GM19452 (cell line): ENCODE measurements at regions not wholly inside any gene's neighbourhood (a gene's known extent, or its start where the extent isn't known, plus 50 kb on each side); places are given as distances from the start of the nearest gene placed in this dataset.
"Not testable (repeated sequence)": the region's sequence is repeated elsewhere in the genome, so short reads cannot be mapped to it uniquely, and the experiment has no call there.

Experiments
- ATAC-seq: cut with Tn5 transposase; IDR thresholded peaks from one replicate; pipeline ENCODE4 v1.9.1; 2021; ENCODE audit not compliant: unreplicated experiment

DNA sequence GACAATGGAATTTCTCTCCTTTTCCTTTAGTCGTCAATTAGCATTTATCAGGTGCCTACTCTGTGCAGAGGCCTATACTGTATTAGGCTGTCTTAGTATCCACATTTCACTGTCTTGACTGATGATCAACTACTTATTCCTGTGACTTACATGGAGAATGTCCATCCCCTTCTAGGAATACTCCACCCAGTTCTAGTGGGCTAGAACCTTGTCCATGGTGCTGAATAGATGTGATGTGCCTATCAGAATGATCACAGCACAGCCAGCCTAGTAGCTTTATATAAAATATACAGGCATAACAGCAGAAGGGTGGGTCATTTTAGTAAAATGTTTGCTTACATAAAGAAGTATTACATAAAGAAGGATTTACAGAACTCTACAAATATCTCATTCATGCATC, 621.4 kb downstream of the PDCD6IP start:
- no peak for ATAC-seq

DNA sequence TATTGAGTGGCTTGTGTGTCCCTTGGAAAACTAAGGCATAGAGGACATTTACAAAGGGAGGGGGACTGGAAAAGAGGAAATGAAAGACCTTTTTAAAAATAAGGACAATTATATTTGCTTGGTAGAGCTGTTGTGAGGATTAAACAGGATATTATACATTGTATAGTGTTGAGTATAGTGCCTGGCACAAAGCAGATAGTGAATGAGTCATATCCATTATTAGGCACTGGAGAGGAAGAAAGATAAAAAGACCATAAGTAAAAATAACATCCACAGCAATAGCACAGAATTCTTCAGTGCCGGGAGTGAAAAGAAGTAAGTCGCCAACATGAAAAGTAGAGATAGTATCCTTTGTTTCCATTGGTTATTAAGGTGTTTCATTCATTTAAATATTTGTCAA, 623.3 kb downstream of the PDCD6IP start:
- no peak for ATAC-seq

DNA sequence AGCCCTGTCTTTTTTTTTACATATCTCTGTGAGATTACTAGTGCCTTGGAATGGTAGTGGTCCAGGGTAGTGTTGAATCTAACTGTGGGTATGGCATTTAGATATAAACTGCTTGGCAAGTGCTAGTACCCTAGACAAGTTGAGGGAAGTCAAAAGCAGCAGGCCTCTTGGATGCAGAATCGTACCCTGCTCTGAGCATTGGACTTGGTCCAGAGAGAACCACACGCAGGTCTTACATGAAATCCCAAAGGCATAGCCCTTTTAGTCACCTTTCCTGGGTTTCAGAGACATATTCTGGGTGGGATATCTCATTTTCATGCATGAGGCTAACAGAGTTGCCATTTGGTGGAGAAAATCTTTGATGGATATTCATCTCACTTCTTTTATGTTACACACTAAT, 641.4 kb downstream of the PDCD6IP start:
- ATAC-seq, result no peak

DNA sequence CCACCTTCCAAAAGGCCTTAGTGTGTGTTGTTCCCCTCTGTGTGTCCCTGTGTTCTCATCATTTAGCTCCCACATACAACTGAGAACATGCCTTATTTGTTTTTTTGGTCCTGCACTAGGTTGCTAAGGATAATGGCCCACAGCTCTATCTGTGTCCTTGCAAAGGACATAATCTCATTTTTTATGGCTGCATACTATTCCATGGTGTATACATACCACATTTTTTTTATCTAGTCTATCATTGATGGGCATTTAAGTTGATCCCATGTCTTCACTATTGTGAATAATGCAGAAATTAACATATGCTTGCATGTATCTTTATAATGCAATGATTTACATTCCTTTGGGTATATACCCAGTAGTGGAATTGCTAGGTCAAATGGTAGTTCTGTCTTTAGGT, 645.7 kb downstream of the PDCD6IP start:
- no peak for ATAC-seq

DNA sequence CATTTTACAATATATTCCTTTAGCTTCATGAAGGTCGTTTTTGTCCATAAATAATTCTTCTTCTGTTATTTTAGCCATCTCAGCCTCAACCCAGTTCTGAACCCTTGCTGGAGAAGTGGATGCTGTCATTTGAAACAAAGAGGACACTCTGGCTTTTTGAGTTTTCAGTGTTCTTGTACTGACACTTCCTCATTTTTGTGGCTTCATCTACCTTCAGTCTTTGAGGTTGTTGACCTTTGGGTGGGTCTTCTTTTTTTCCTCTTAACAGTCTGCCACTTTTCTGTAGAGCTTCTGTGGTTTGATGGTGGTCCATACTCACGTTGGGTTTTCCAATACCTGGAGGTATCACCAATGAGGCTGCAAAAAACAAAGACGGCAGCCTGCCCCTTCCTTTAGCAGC, 650.9 kb downstream of the PDCD6IP start:
- ATAC-seq, result no peak

DNA sequence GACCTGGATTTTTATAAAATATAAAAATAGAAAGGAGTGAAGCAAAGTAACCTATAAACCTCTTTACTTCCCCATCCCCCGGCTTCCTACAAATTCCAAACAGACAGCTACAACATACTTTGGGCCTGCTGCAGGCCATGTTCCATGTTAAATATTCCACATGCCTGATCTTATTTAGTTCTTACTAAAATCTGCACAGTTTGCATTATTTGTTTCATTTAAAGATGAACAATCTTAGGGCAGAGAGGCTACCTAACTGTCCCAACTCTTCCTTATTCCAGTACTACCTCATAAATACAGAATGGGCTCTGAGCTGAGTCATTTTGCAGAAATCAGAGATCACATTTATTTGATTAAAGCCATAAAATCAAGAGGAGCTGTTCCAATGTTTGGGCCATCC, 665.0 kb downstream of the PDCD6IP start:
- ATAC-seq, result no peak

DNA sequence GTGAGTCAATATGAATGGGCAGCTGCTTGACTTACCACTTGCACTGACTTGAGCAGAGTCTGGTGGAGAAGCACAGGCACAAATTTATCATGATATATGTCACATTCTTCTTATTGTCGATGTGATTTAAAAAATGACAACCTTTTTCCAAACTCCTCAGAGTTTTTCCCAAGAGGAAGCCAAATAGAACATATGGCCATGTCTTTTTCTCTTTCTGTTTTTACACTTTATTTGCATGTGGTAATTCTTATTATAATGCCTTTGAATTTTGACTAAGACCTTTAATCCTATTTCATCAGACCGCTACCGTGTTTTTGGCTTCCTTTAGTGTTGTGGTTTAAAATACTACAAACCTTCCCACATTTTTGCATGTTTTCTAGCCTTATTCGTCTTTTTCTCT, 666.2 kb downstream of the PDCD6IP start:
- ATAC-seq, result no peak

DNA sequence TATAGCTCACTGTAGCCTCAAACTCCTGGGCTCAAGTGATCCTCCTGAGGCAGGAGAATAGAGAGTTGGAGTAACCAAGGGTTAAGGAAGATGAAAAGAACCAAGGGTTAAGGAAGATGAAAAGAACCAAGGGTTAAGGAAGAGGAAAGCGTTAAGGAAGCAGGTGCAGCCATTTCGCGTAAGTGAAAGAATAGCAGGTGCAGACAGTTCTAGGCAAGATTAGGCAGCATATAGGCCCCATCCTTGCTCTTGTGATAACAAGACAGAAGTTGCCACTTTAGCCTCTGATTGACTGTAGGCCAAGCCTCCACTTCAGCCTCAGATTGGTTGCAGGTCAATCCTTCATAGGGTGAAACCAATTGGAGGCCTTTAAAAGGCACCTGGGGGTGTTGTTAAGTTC, 677.4 kb downstream of the PDCD6IP start:
- no peak for ATAC-seq

DNA sequence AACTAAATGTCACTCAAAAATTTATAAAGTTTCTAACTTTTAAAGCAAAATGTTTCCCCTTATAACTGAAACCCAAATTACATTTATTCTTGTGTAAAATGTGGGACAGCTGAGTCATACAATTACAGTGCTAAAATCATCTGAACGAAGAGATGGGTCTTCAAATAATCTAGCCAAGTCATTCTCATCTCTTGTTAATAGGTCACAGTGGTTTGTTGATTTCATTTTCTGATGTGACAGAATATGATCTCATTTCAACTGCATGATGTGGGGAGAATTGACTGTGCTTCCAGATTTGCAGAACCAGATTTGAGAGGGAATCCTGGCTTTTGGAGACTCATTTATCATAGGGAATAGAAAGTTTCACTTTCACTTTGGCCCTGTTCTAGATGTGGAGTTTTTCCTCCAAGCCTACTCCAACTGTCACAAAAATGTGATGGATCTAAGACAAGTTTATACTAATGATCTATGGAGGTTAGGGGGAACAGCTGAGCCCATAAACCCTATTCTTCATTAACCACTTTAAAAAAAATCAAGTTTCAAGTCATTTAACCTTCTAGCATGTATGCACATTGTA, 685.0 kb downstream of the PDCD6IP start:
- no peak for ATAC-seq

DNA sequence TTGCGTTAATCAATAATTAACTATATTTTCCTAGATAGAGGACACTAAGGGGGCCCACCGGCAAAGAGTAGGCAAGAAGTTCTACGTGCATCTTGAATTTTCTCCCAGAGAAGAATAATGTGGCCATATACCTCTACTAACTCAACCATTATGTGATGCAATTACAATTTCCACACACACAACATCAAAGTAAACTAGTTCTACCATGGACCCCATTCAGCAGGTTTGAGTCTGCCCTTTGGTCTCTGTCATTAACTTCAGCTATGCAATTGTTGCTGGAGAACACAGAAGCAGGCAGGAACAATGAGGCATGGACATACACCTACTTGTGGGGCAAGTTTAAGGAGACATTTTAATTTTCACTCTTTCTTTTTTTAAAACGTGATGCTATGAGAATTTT, 705.9 kb downstream of the PDCD6IP start:
- no peak for ATAC-seq

DNA sequence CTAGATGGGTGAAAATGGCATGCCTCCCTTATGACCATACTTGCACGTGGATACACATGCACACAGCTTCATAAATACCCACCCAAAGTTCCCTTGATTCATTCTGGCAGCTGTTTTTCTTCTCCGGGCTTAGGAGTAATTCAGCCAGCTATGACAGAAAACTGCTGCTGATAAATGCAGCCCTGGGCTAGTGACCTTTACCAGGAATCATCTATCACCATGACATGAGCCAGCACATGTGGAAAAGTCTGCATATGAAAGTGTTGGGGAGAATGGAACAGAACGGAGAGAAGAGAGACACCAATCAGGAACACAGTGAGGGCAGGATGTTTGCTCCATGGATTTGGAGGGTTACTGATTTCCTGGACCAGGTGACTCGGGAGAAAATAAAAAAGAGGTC, 706.3 kb downstream of the PDCD6IP start:
- ATAC-seq, result no peak

DNA sequence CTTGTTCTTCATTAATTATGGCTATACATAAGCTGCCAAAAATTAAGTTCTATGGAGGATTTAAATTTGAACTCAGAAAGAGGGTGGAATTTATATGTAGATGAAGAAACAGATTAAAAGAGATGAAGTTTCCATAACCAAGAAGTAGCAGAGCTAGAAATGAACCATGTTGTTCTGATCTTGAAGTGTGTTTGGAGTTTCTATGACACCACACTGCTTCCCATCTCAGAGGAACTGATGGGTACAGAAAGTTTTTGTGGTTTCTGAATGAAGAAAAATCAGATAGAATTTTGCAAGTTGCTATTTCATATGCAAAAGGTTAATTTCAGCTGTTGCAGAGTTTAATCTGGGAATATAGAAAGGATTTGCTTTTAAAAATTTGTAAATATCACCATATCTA, 710.3 kb downstream of the PDCD6IP start:
- ATAC-seq, result no peak

DNA sequence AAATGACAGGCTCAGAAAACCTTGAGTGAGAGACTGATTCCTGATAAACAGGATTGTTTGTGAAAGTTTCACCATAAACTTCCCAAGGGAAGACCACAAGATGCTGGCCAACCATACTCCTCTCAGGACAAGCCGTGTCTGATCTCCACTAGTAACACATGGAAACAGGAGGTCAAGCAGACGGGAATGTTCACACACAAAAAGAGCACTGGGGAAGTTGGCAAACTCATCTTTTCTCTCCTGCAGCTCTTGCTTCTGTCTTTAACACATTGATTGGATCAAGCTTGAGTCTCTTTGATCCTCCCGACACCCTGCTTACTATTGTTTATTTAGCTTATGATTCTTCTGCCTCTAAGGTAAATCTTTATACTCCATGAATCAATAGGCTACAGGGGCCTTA, 713.5 kb downstream of the PDCD6IP start:
- no peak for ATAC-seq

DNA sequence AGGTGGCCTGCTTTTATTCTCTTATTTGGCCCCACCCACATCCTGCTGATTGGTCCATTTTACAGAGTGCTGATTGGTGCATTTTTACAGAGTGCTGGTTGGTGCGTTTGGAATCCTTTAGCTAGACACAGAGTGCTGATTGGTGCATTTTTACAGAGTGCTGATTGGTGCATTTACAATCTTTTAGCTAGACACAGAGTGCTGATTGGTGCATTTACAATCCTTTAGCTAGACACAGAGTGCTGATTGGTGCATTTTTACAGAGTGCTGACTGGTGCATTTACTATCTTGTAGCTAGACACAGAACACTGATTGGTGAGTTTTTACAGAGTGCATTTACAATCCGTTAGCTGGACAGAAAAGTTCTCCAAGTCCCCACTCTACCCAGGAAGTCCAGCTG, 720.6 kb downstream of the PDCD6IP start:
- not testable (repeated sequence) for ATAC-seq

DNA sequence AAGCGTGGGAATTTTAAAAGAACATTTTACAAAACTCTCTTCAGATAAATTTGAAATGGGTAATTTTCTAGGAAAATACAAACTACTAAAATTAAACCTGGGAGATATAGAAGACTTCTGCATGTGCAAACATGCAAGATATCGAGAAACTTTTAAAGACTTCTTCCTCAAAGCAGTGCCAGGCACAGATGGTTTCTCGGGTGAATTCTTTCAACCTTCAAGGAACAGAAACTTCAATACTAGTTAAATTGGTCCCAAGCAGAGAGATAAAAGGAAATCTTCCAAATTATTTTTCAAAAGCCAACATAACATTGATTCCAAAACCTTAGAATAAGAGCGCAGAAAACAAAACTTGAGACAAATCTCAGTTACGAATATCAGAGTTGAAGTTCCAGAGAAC, 732.7 kb downstream of the PDCD6IP start:
- no peak for ATAC-seq

DNA sequence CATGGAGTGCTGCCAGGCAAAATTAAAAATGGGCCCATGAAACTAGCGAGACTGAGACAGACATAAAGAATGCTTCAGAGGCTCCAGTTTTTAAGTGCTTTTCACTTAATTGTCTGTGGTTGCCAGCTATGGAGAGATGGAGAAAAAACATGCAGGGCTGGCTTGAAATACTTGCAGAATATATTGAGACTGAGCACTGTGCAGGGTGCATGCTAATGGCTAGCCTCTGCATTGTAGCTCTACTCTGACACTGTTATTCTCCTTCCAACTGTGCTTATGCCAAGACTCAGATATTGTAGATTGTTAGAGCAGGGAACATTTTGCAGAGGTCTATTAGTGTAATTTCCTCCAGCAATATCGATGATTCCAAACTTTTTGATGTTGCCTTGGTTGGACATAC, 735.0 kb downstream of the PDCD6IP start:
- ATAC-seq, result no peak

DNA sequence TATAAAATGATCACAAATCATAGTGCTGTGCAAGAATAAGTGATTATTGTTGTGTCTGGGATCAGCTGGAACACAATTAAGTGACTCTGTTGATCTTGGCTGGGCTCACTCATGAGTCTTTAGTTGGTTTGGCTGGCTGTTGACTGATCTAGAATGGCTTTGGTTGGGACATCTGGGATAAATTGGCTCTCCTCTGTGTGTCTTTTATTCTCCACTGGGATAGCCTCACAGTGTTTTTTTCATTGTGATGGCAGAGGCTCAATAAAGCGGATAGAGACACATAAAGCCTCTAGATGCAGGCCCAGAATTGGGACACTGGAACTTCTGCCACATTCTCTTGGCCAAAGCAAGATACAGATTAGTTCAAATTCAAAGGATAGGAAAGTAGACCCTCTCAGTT, 735.6 kb downstream of the PDCD6IP start:
- no peak for ATAC-seq

DNA sequence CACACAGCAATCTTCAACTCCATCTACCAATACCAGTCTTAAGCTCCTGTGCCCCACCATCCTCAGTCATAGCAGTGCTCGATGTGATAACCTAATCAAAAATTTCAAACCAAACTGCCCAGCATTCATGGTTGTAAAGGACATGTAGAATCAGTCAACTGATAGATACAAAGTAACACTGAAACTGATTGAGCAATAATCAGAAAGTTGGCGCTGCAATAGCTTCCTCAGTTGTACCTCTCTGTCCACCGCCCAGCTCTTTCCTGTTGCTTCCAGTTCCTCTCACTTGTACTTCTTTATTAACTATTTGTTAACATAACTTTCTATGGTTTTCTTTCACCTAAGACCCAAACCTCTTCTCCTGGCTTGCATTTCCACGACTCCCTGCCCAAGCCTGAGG, 745.7 kb downstream of the PDCD6IP start:
- no peak for ATAC-seq

DNA sequence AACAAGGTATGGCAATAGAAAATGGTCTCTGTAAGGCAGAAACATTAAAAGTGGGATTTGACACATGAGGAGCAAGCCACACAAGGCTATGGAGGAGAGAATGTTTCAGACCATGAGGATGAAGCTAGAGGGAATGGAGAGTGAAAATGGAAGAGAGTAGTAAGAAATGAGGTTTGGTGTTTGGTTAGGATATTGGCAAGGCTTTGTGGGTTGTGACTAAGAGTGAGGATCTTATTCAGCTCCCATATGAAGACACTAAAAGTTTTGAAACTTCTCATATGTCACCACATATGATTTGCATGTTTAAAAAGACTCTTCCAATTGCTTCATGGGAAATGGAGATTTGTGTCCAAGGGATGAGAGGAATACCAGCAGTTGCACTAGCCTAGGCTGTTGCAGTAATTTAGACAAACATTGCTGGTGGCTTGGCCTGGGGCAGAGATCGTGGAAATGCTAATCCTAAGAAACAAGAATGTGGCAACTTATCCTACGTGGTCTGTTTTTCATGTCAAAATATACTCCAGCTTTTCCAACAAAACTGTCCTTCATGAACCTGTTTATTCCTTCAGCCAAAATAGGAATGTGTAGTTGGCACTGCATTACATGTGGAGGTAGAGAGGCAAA, 749.0 kb downstream of the PDCD6IP start:
- ATAC-seq, result no peak

DNA sequence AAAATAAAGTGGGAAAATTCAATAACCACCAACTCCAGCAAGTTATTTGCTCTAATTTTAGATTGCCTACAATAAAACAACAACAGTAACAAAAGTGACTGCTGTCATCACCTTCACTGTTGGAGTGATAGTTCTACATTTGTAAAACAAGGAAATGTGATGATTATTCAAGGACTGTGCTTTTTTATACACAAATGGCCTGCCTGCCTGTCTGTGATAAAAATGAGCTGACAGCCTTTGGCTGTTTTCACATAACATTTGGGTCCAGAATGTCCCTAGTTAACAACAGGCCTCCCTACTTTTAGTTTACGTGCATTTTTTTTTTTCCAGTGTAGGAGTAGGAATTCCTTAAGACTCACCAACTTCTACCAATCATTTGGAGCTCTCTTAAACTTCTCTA, 768.8 kb downstream of the PDCD6IP start:
- no peak for ATAC-seq

DNA sequence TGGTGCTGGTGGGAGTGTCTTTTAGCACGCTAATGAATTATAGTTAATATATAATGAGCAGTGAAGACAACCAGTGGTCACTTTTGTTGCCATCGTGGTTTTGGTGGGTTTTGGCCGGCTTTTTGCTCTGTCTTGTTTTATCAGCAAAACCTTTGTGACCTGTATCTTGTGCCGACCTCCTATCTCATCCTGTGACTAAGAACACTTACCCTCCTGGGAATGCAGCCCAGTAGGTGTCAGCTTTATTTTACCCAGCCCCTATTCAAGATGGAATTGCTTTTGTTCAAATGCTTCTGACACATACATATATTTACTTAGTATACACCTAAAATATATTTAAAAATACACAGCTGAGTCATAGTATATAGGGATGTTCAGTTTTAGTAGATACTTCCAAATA, 770.3 kb downstream of the PDCD6IP start:
- ATAC-seq, result no peak

DNA sequence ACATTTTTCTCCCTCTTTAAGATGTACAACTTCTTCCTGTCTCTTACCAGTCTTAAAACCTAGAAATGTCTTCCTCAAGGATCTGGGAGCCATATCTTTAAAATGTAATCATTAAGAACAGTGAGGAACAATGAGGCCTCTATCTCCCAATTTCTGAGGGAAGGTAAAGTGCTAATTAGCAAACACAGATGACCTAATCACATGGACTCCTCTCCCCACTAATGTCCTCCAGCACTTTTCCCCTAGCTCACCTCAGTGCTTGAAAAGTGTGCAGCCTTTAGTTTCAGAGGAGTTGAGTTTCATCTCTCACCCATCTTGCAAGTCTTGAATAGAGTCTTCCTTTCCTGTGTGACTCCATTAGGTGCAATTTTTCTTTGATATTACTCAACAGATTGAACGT, 771.0 kb downstream of the PDCD6IP start:
- no peak for ATAC-seq

DNA sequence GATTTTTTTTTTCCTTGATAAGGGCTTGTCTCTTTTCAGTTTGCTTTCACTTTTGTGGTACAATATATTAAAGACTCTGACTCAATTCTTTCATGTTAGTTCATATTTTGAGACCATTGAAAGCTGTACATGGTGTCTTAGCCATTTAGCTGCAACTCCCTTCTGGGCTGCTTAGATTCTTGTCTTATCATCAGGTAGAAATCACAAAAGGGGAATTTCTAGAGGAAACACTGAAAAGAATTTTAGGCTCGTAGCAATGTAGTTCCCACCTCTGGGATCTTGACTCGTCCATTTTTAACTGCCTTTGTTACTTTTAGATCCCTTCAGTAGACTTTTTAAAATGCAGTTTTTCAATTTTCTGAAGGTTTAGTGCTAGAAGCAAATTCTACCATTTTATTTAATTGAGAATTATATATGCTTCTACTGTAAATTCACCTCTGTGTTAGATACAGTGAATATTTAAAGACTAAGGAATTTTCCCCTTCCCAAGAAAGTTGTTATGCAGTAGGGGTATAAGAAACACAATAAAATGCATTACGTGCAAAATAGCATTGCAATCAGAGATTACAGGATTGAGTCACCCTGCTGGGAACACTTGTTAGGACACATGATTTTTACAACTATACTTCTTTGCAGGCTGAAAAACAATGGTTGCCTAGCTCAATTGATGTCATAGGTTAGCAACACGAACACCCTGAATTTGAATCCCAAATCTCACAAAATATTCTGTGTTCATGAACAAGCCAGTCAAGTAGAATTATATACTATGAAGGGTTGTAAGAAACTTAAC, 772.7 kb downstream of the PDCD6IP start:
- no peak for ATAC-seq
